NCI-H1417 (cell line): ENCODE measurements at regions not wholly inside any gene's neighbourhood (a gene's known extent, or its start where the extent isn't known, plus 50 kb on each side); places are given as distances from the start of the nearest gene placed in this dataset.
"Not testable (repeated sequence)": the region's sequence is repeated elsewhere in the genome, so short reads cannot be mapped to it uniquely, and the experiment has no call there.

Experiments used
- DNase-seq, 3 experiments: peaks; one replicate each; lab custom pipeline; 2025; lab: John Stamatoyannopoulos, UW

GRCh38 chr12:112710414-112710813 is 81.1 kb upstream of the RPH3A start:
- DNase-seq, result no peak

GRCh38 chr12:112711026-112711425 is 80.5 kb upstream of the RPH3A start:
- DNase-seq, result no peak

GRCh38 chr12:112711507-112711906 is 80.0 kb upstream of the RPH3A start:
- DNase-seq, result no peak

- not testable (repeated sequence) for DNase-seq
Measured at GRCh38 chr12:112712751-112713150, 78.8 kb upstream of the RPH3A start.

- no peak for DNase-seq
Measured at GRCh38 chr12:112713471-112713870, 78.1 kb upstream of the RPH3A start.

- no peak for DNase-seq
Measured at GRCh38 chr12:112714166-112714710, 77.3 kb upstream of the RPH3A start.

GRCh38 chr12:112716099-112717093 is 75.2 kb upstream of the RPH3A start:
- no peak for DNase-seq

GRCh38 chr12:112728864-112729263 is 62.7 kb upstream of the RPH3A start:
- DNase-seq, result no peak

GRCh38 chr12:112734859-112735695 is 56.5 kb upstream of the RPH3A start:
- DNase-seq, result no peak

DNA sequence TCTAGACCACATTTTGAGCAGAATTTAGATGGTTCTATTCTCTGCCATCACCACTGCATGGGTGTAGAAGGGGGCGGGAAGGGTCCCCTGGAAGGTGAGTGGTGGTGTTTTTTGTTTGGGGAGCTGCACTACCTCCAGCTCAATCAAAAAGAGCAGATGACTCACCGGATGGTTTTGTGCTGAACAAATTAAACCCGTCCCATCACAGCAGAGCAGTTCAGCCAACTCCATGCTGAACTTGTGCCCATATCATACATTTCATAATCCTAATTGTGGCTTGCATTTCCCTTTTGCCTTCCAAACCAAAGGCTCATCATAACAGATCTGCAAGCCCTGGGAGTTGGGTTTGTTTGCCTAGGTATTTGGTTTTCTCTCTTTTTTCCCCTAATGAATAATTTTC is 53.0 kb upstream of the RPH3A start:
- DNase-seq, result no peak

GRCh38 chr12:112740387-112740934 is 51.1 kb upstream of the RPH3A start:
- no peak for DNase-seq

DNA sequence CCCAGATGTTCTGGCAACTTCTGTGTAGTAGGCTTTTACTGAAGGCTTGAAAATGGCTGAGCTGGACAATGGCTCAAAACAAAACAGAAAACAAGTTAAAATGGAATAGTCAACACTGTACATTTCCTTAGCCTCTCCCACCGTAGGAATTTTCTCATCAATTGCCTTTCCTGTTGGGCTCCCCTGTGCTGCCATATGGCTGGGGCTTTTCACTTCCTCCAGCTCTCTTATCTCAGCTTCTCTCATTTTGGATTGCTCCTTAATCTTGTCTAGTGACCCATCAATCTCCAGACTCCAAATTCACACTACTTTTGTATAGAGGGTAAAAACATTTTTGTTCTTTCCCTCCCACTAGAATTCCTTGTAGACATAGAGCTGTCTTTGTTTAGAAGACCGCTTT is 50.4 kb upstream of the RPH3A start:
- DNase-seq, result no peak
